GM23338 (cell line): ENCODE measurements at regions not wholly inside any gene's neighbourhood (a gene's known extent, or its start where the extent isn't known, plus 50 kb on each side); places are given as distances from the start of the nearest gene placed in this dataset.

ENCODE experiments used
- ATAC-seq: fragments of 200-7000 bp; cut with Tn5 transposase; 3 replicates; pipeline ENCODE4 v1.9.1; 2020
- DNase-seq: peaks from one replicate; pipeline ENCODE4 v3.0.0-alpha.2; 2015; ENCODE audit warnings: low spot score
- H2AFZ ChIP-seq: fragments of 200-600 bp; sonication (generic); 2 replicates; pipeline ENCODE4 v1.8.0; 2016; ENCODE audit warnings: antibody characterized with exemption, mild to moderate bottlenecking, moderate library complexity
- H3F3A ChIP-seq: fragments of 200-600 bp; sonication (generic); replicated peaks from 2 replicates; pipeline ENCODE4 v1.8.0; 2017; ENCODE audit warnings: antibody characterized with exemption, mixed run types, low read depth
- H3K27ac ChIP-seq: fragments of 200-600 bp; sonication (generic); 2 replicates; pipeline ENCODE4 v1.6.1; 2016; ENCODE audit warnings: low read depth
- H3K27me3 ChIP-seq: fragments of 200-600 bp; sonication (generic); 2 replicates; pipeline ENCODE4 v1.8.0; 2016; ENCODE audit warnings: mild to moderate bottlenecking, mixed run types, moderate library complexity; ENCODE audit not compliant: insufficient read depth
- H3K36me3 ChIP-seq: fragments of 200-600 bp; sonication (generic); 2 replicates; pipeline ENCODE4 v1.8.0; 2016; ENCODE audit warnings: mild to moderate bottlenecking; ENCODE audit not compliant: insufficient read depth
- H3K4me1 ChIP-seq: fragments of 200-600 bp; sonication (generic); 2 replicates; pipeline ENCODE4 v1.8.0; 2016; ENCODE audit warnings: mild to moderate bottlenecking, moderate library complexity; ENCODE audit not compliant: insufficient read depth
- H3K4me2 ChIP-seq: fragments of 200-600 bp; sonication (generic); 2 replicates; pipeline ENCODE4 v1.7.1; 2017; ENCODE audit warnings: mixed run types
- H3K4me3 ChIP-seq: fragments of 200-600 bp; sonication (generic); 2 replicates; pipeline ENCODE4 v1.6.1; 2016; ENCODE audit warnings: mixed run types
- H3K79me2 ChIP-seq: fragments of 200-600 bp; sonication (generic); replicated peaks from 2 replicates; pipeline ENCODE4 v1.8.0; 2017; ENCODE audit warnings: mild to moderate bottlenecking; ENCODE audit not compliant: insufficient read depth
- H3K9me2 ChIP-seq: fragments of 200-600 bp; sonication (generic); 2 replicates; pipeline ENCODE4 v1.8.0; 2017; ENCODE audit not compliant: insufficient read depth
- H4K20me1 ChIP-seq: fragments of 200-600 bp; sonication (generic); replicated peaks from 2 replicates; pipeline ENCODE4 v1.8.0; 2017; ENCODE audit warnings: mild to moderate bottlenecking; ENCODE audit not compliant: insufficient read depth
- H3K27ac Mint-ChIP-seq: 2 replicates; pipeline ENCODE4 v1.8.0; 2020; ENCODE audit warnings: inconsistent platforms, mild to moderate bottlenecking, moderate library complexity, mixed read lengths
- H3K27me3 Mint-ChIP-seq: 3 replicates; pipeline ENCODE4 v1.8.0; 2022; ENCODE audit warnings: low read depth, mild to moderate bottlenecking, moderate library complexity, mixed read lengths, inconsistent platforms; ENCODE audit not compliant: insufficient read depth, poor library complexity
- H3K36me3 Mint-ChIP-seq: 3 replicates; pipeline ENCODE4 v1.8.0; 2021; ENCODE audit warnings: low read depth, mild to moderate bottlenecking, inconsistent platforms, moderate library complexity, mixed read lengths
- H3K4me1 Mint-ChIP-seq: 3 replicates; pipeline ENCODE4 v1.8.0; 2020; ENCODE audit warnings: mild to moderate bottlenecking, inconsistent platforms, mixed read lengths
- H3K4me3 Mint-ChIP-seq: 3 replicates; pipeline ENCODE4 v1.8.0; 2021; ENCODE audit warnings: moderate library complexity, mild to moderate bottlenecking, inconsistent platforms, mixed read lengths
- H3K9me3 Mint-ChIP-seq: 3 replicates; pipeline ENCODE4 v1.8.0; 2020; ENCODE audit warnings: moderate library complexity, mild to moderate bottlenecking, inconsistent platforms, mixed read lengths
- CREB1 ChIP-seq: fragments of 250-450 bp; sonication (Bioruptor Pico); IDR thresholded peaks from 2 replicates; pipeline ENCODE4 v1.5.0; 2020; ENCODE audit warnings: low read depth, mild to moderate bottlenecking, moderate library complexity
- CTCF ChIP-seq, 2 experiments: fragments of 200-600 bp in 1 of 2; sonication (generic) in 1 of 2; conservative IDR thresholded peaks; 2 replicates each; pipeline versions ENCODE4 v1.5.1 to v1.6.1; 2016 to 2017; ENCODE audit warnings: antibody characterized with exemption in 2 of 2, low read depth in 2 of 2, mild to moderate bottlenecking in 2 of 2, moderate library complexity in 1 of 2
- EZH2 ChIP-seq: fragments of 200-600 bp; sonication (generic); IDR thresholded peaks from one replicate; pipeline ENCODE4 v1.8.0; 2017; ENCODE audit warnings: antibody characterized with exemption, mild to moderate bottlenecking, low read depth; ENCODE audit not compliant: unreplicated experiment
- EZH2phosphoT487 ChIP-seq: fragments of 200-600 bp; sonication (generic); IDR thresholded peaks from one replicate; pipeline ENCODE4 v1.8.1; 2018; ENCODE audit warnings: antibody characterized with exemption; ENCODE audit not compliant: unreplicated experiment
- JUNB ChIP-seq: IDR thresholded peaks from one replicate; pipeline ENCODE4 v1.6.1; 2016; ENCODE audit warnings: antibody characterized with exemption; ENCODE audit not compliant: unreplicated experiment
- NANOG ChIP-seq: IDR thresholded peaks from 2 replicates; pipeline ENCODE4 v1.6.1; 2016; ENCODE audit warnings: antibody characterized with exemption, borderline replicate concordance
- POLR2AphosphoS5 ChIP-seq: IDR thresholded peaks from 2 replicates; pipeline ENCODE4 v1.6.1; 2016; ENCODE audit warnings: antibody characterized with exemption, low read depth
- REST ChIP-seq: IDR thresholded peaks from one replicate; pipeline ENCODE4 v1.6.1; 2018; ENCODE audit warnings: antibody characterized with exemption; ENCODE audit not compliant: unreplicated experiment
- STAT1 ChIP-seq: IDR thresholded peaks from one replicate; pipeline ENCODE4 v1.6.1; 2016; ENCODE audit warnings: antibody characterized with exemption; ENCODE audit not compliant: unreplicated experiment
- ZNF114 ChIP-seq: fragments of 250-450 bp; sonication (Bioruptor Pico); IDR thresholded peaks from 2 replicates; pipeline ENCODE4 v1.5.0; 2020; ENCODE audit warnings: mild to moderate bottlenecking, moderate library complexity
- TF ChIP-seq, protein P1 (sequence below): IDR thresholded peaks from 2 replicates; pipeline ENCODE4 v1.6.1; 2016; ENCODE audit warnings: antibody characterized with exemption

DNA sequence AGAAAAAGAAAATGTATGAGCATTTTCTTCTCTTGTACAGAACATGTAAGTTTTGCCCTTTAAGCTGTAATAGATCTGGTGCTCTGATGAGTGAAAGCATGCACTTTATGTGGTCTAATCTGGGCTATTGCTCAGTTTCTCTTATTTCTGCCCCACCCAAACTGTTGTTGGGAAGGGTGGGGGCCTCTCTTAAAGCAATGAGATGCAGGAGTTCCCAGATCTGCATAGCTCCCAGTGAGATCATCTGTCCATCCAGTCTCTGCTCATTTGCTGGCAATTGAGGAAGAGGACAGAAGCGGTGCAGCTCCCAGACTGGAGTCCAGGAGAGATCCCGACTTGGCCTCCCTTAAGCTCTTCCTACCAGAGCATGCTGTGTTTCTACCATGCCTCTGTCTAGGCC lies 114.9 kb upstream of the SORCS3 start (continued):
- no peak for TF ChIP-seq REST
- no peak for TF ChIP-seq NANOG
- TF ChIP-seq STAT1, result no peak
- no peak for TF ChIP-seq CTCF (conservative IDR thresholded peaks at IDR 0.05; ENCODE audit: low read depth in 2 of 2)
- TF ChIP-seq EZH2, result no peak
- TF ChIP-seq ZNF114 (CRISPR knock-in tag), result no peak
- TF ChIP-seq, protein P1, sequence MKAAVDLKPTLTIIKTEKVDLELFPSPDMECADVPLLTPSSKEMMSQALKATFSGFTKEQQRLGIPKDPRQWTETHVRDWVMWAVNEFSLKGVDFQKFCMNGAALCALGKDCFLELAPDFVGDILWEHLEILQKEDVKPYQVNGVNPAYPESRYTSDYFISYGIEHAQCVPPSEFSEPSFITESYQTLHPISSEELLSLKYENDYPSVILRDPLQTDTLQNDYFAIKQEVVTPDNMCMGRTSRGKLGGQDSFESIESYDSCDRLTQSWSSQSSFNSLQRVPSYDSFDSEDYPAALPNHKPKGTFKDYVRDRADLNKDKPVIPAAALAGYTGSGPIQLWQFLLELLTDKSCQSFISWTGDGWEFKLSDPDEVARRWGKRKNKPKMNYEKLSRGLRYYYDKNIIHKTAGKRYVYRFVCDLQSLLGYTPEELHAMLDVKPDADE, result no peak
- TF ChIP-seq EZH2phosphoT487, result no peak

- Mint-ChIP-seq H3K4me1 (no peaks in the 10 kb centered on the region), H3K4me3 (no peak overlapping the region), H3K9me3 (no peaks in the 10 kb centered on the region; the same call in 2 of the 3 replicates), H3K27me3 (peaks cover 1% of the 10 kb centered on the region), H3K36me3 (no peaks in the 10 kb centered on the region), H3K27ac (no peak overlapping the region)
- no peak overlapping the region for H3K4me3 ChIP-seq
- H3K4me1 ChIP-seq, result no peaks in the 10 kb centered on the region
- no peak overlapping the region for H3K27ac ChIP-seq
- no peaks in the 10 kb centered on the region for H3K27me3 ChIP-seq
- H2AFZ ChIP-seq, result no peak overlapping the region
- no peak for DNase-seq
- H3K36me3 ChIP-seq, result no peaks in the 10 kb centered on the region
- H4K20me1 ChIP-seq, result no peaks in the 10 kb centered on the region
- H3K4me2 ChIP-seq, result no peak overlapping the region
- H3K79me2 ChIP-seq, result no peaks in the 10 kb centered on the region
- H3F3A ChIP-seq, result no peaks in the 10 kb centered on the region
- ATAC-seq, result no peak
- H3K9me2 ChIP-seq, result peaks cover 6% of the 10 kb centered on the region; the same call in 1 of the 2 replicates
- TF ChIP-seq CTCF (conservative IDR thresholded peaks at IDR 0.05; ENCODE audit: low read depth in 2 of 2) (no peak), STAT1 (no peak), CREB1 (CRISPR knock-in tag) (no peak), ZNF114 (CRISPR knock-in tag) (no peak), REST (no peak), EZH2 (no peak), EZH2phosphoT487 (no peak), POLR2AphosphoS5 (no peak), JUNB (no peak)
- TF ChIP-seq, protein P1, result no peak
Observed at GRCh38 chr10:104527013-104527412, 114.1 kb upstream of the SORCS3 start.
